Tibial nerve (tissue), 4 donors: ENCODE measurements at regions not wholly inside any gene's neighbourhood (a gene's known extent, or its start where the extent isn't known, plus 50 kb on each side); places are given as distances from the start of the nearest gene placed in this dataset.

Source experiments
- DNase-seq, 2 donors: peaks; one replicate each; pipeline ENCODE4 v3.0.0-alpha.2; 2019; ENCODE audit warnings: low spot score in 2 of 2
- H3K27ac ChIP-seq, 4 donors: fragments of 200-600 bp; sonication (generic) in 3 of 4; one replicate each; pipeline ENCODE4 v1.5.1; 2017 to 2019; ENCODE audit warnings: mild to moderate bottlenecking in 1 of 4
- H3K27me3 ChIP-seq, 2 donors: fragments of 200-600 bp; sonication (generic) in 1 of 2; one replicate each; pipeline versions ENCODE4 v1.5.1 to v1.6.0; 2017 to 2019
- H3K36me3 ChIP-seq, 3 donors: fragments of 200-600 bp; sonication (generic); one replicate each; pipeline ENCODE4 v1.5.1; 2018 to 2019
- H3K4me1 ChIP-seq, 4 donors: fragments of 200-600 bp; sonication (generic) in 3 of 4; one replicate each; pipeline ENCODE4 v1.5.1; 2017 to 2019
- H3K4me3 ChIP-seq, 4 donors: fragments of 200-600 bp; sonication (generic) in 3 of 4; one replicate each; pipeline ENCODE4 v1.5.1; 2017 to 2019; ENCODE audit warnings: mild to moderate bottlenecking in 1 of 4, moderate library complexity in 1 of 4
- H3K9me3 ChIP-seq, 4 donors: fragments of 200-600 bp; sonication (generic) in 3 of 4; one replicate each; pipeline ENCODE4 v1.5.1; 2017 to 2019
- CTCF ChIP-seq, 5 experiments: fragments of 200-600 bp in 3 of 5; fragments of 450-650 bp in 2 of 5; sonication (generic) in 3 of 5; IDR thresholded peaks; one replicate each; pipeline ENCODE4 v1.5.1; 2016 to 2019; ENCODE audit warnings: antibody characterized with exemption in 5 of 5, mild to moderate bottlenecking in 3 of 5, moderate library complexity in 2 of 5
- EP300 ChIP-seq, 2 donors: sonication (generic); formaldehyde crosslinking; IDR thresholded peaks; one replicate each; pipeline ENCODE4 v1.6.1; 2017; ENCODE audit warnings: antibody characterized with exemption in 2 of 2, mild to moderate bottlenecking in 1 of 2
- POLR2A ChIP-seq, 2 donors: fragments of 450-650 bp; IDR thresholded peaks; one replicate each; pipeline ENCODE4 v1.6.1; 2017; ENCODE audit warnings: antibody characterized with exemption in 2 of 2, mild to moderate bottlenecking in 2 of 2, moderate library complexity in 2 of 2
- WGBS, 2 donors: methylation state at CpG; one replicate each; pipeline ENCODE4 v1.1.5; 2018; 5-methylcytosine and 5-hydroxymethylcytosine counted together

- TF ChIP-seq POLR2A (IDR thresholded peaks at IDR 0.05) (no peak), EP300 (IDR thresholded peaks at IDR 0.05) (no peak), CTCF (IDR thresholded peaks at IDR 0.05) (no peak)
- no peak for DNase-seq
These were observed 204.2 kb upstream of the PACRGL start for GRCh38 chr4:20496068-20496467.

DNA sequence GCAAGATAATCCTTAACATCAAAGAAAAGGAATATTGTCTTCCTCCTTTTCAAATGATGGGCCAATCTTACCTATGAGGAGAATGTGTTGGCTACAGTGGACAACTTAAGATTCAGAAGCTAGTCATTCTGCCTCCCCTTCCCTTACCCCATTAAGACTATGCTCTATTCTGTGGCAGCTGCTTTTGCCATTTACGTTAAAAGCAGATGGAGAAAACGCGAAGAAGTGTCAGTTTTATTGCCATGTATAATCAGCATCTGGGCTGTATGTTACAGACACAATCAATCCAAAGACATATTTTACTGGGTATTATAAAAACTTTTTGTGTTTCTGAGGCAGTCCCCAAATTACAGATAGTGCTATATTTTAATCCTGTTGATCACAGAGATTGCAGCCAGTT, 196.1 kb upstream of the PACRGL start:
- Histone ChIP-seq H3K36me3 (no peaks in the 10 kb centered on the region), H3K4me1 (no peaks in the 10 kb centered on the region), H3K4me3 (no peak overlapping the region), H3K27ac (no peak overlapping the region), H3K27me3 (no peaks in the 10 kb centered on the region), H3K9me3 (no peaks in the 10 kb centered on the region)
- no peak for DNase-seq
- 73 to 75% methylated on average over 3 of the region's 3 CpGs for WGBS, 2 donors
- TF ChIP-seq CTCF (IDR thresholded peaks at IDR 0.05) = no peak
- no peak for TF ChIP-seq POLR2A (IDR thresholded peaks at IDR 0.05)
- no peak for TF ChIP-seq EP300 (IDR thresholded peaks at IDR 0.05)

More at GRCh38 chr4:20496068-20496467, 204.2 kb upstream of the PACRGL start:
- no peaks in the 10 kb centered on the region for H3K9me3 ChIP-seq
- H3K27me3 ChIP-seq = no peaks in the 10 kb centered on the region
- H3K4me1 ChIP-seq = no peaks in the 10 kb centered on the region
- no peak overlapping the region for H3K4me3 ChIP-seq
- 58 to 64% methylated on average over 1 of the region's 1 CpG for WGBS, 2 donors
- H3K36me3 ChIP-seq = no peaks in the 10 kb centered on the region
- H3K27ac ChIP-seq = no peak overlapping the region

- no peak for TF ChIP-seq POLR2A (IDR thresholded peaks at IDR 0.05)
- TF ChIP-seq EP300 (IDR thresholded peaks at IDR 0.05) = no peak
- TF ChIP-seq CTCF (IDR thresholded peaks at IDR 0.05) = no peak
- 91 to 95% methylated on average over 1 of the region's 1 CpG for WGBS, 2 donors
- Histone ChIP-seq H3K27ac (no peak overlapping the region), H3K4me1 (no peaks in the 10 kb centered on the region), H3K27me3 (no peaks in the 10 kb centered on the region), H3K4me3 (no peak overlapping the region), H3K9me3 (no peaks in the 10 kb centered on the region), H3K36me3 (no peaks in the 10 kb centered on the region)
- no peak for DNase-seq
These were observed 194.3 kb upstream of the PACRGL start for GRCh38 chr4:20505927-20506326.

GRCh38 chr4:20506827-20507226, 193.4 kb upstream of the PACRGL start:
- DNase-seq = no peak
- H3K4me3 ChIP-seq = no peak overlapping the region
- no peaks in the 10 kb centered on the region for H3K4me1 ChIP-seq
- WGBS, 2 donors = 52 to 67% methylated on average over 2 of the region's 2 CpGs
- no peaks in the 10 kb centered on the region for H3K36me3 ChIP-seq
- TF ChIP-seq EP300 (IDR thresholded peaks at IDR 0.05) (no peak), POLR2A (IDR thresholded peaks at IDR 0.05) (no peak), CTCF (IDR thresholded peaks at IDR 0.05) (no peak)
- no peak overlapping the region for H3K27ac ChIP-seq
- H3K27me3 ChIP-seq = no peaks in the 10 kb centered on the region
- H3K9me3 ChIP-seq = no peaks in the 10 kb centered on the region

DNA sequence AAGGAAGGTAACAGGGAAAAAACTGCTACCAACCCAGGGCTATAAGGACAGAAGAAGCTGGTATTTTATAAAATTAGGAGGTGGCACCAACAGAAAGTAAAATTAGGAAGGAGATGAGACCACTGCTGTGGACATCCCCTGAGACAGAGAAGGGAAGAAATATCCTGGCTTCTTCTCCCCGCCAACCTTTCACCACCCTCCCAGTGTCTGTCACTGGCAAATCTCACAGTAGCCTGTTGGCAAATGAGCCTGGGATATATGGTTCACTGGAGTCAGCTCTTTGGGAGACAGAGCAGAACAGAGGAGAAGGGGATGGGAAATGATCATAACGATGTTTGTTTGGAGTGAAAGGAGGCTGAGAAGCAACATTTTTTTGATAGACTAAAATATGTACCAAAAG, 190.9 kb upstream of the PACRGL start:
- no peak for DNase-seq
- H3K27ac ChIP-seq = no peak overlapping the region
- no peak for TF ChIP-seq POLR2A (IDR thresholded peaks at IDR 0.05)
- no peak for TF ChIP-seq CTCF (IDR thresholded peaks at IDR 0.05)
- no peaks in the 10 kb centered on the region for H3K27me3 ChIP-seq
- H3K4me1 ChIP-seq = peaks cover 0 to 6% (median 0%) of the 10 kb centered on the region in 4 donors
- no peaks in the 10 kb centered on the region for H3K36me3 ChIP-seq
- H3K9me3 ChIP-seq = no peaks in the 10 kb centered on the region
- no peak overlapping the region for H3K4me3 ChIP-seq
- 85 to 91% methylated on average over 2 of the region's 2 CpGs for WGBS, 2 donors
